Left ventricle myocardium inferior (tissue), 1 donor: ENCODE measurements at regions not wholly inside any gene's neighbourhood (a gene's known extent, or its start where the extent isn't known, plus 50 kb on each side); places are given as distances from the start of the nearest gene placed in this dataset.

Experiments
- DNase-seq: peaks from one replicate; pipeline ENCODE4 v3.0.0-alpha.2; 2020
- H3K27ac ChIP-seq: fragments of 200-600 bp; replicated peaks from 2 replicates; pipeline ENCODE4 v1.8.0; 2021
- H3K27me3 ChIP-seq: fragments of 200-600 bp; 2 replicates; pipeline ENCODE4 v1.8.0; 2021; ENCODE audit warnings: low read depth
- H3K36me3 ChIP-seq: fragments of 200-600 bp; 2 replicates; pipeline ENCODE4 v1.8.0; 2021
- H3K4me1 ChIP-seq: fragments of 200-600 bp; 2 replicates; pipeline ENCODE4 v1.8.0; 2021
- H3K4me3 ChIP-seq: fragments of 200-600 bp; 2 replicates; pipeline ENCODE4 v1.8.0; 2021; ENCODE audit warnings: mild to moderate bottlenecking, moderate library complexity
- H3K9me3 ChIP-seq: fragments of 200-600 bp; replicated peaks from 2 replicates; pipeline ENCODE4 v1.8.0; 2021
- CTCF ChIP-seq: fragments of 200-600 bp; IDR thresholded peaks from 2 replicates; pipeline ENCODE4 v1.8.0; 2021; ENCODE audit warnings: antibody characterized with exemption, mild to moderate bottlenecking, borderline replicate concordance
- intact Hi-C: fragments of 100-400 bp; cut with micrococcal nuclease; formaldehyde crosslinking; loops from one replicate; pipeline ENCODE4 v1.11.0; 2022
- donor health status: DM: no; HTN: yes; CAD: no; lungs with severe emphysema.

GRCh38 chr3:190192739-190193138 lies 72.0 kb upstream of the P3H2 start:
- Histone ChIP-seq H3K4me1 (no peaks in the 10 kb centered on the region), H3K4me3 (no peak overlapping the region), H3K9me3 (no peaks in the 10 kb centered on the region), H3K27me3 (no peaks in the 10 kb centered on the region), H3K27ac (no peak overlapping the region), H3K36me3 (no peaks in the 10 kb centered on the region)
- DNase-seq, result no peak
- TF ChIP-seq CTCF, result no peak
- intact Hi-C loops, result no loop called here

GRCh38 chr3:190192087-190192486 lies 71.4 kb upstream of the P3H2 start:
- H3K9me3 ChIP-seq, result no peaks in the 10 kb centered on the region
- DNase-seq, result no peak
- TF ChIP-seq CTCF, result no peak
- intact Hi-C loops, result no loop called here
- H3K27me3 ChIP-seq, result no peaks in the 10 kb centered on the region
- H3K27ac ChIP-seq, result no peak overlapping the region
- H3K4me3 ChIP-seq, result no peak overlapping the region
- no peaks in the 10 kb centered on the region for H3K36me3 ChIP-seq
- H3K4me1 ChIP-seq, result no peaks in the 10 kb centered on the region

- Histone ChIP-seq H3K36me3 (no peaks in the 10 kb centered on the region), H3K4me3 (no peak overlapping the region), H3K27me3 (no peaks in the 10 kb centered on the region), H3K27ac (no peak overlapping the region), H3K9me3 (no peaks in the 10 kb centered on the region), H3K4me1 (no peaks in the 10 kb centered on the region)
- intact Hi-C loops, result no loop called here
- DNase-seq, result no peak
- TF ChIP-seq CTCF, result no peak
Measured at GRCh38 chr3:190188197-190188596, 67.5 kb upstream of the P3H2 start.

- Histone ChIP-seq H3K27me3 (no peaks in the 10 kb centered on the region), H3K4me3 (no peak overlapping the region), H3K27ac (no peak overlapping the region), H3K9me3 (no peaks in the 10 kb centered on the region), H3K4me1 (no peaks in the 10 kb centered on the region), H3K36me3 (no peaks in the 10 kb centered on the region)
- intact Hi-C loops, result no loop called here
- DNase-seq, result no peak
- TF ChIP-seq CTCF, result no peak
Measured at GRCh38 chr3:190183121-190183520, 62.4 kb upstream of the P3H2 start.

- Histone ChIP-seq H3K4me1 (no peaks in the 10 kb centered on the region), H3K9me3 (no peaks in the 10 kb centered on the region), H3K27me3 (no peaks in the 10 kb centered on the region), H3K4me3 (no peak overlapping the region), H3K27ac (no peak overlapping the region), H3K36me3 (no peaks in the 10 kb centered on the region)
- intact Hi-C loops, result no loop called here
- DNase-seq, result no peak
- no peak for TF ChIP-seq CTCF
Measured at GRCh38 chr3:190182418-190183043, 61.8 kb upstream of the P3H2 start.
